Keratinocyte (primary cell): ENCODE measurements at regions not wholly inside any gene's neighbourhood (a gene's known extent, or its start where the extent isn't known, plus 50 kb on each side); places are given as distances from the start of the nearest gene placed in this dataset.

Experiments used
- DNase-seq: peaks from one replicate; pipeline ENCODE4 v3.0.0-alpha.2; 2011; ENCODE audit warnings: low read depth, missing footprints, low spot score
- FAIRE-seq: peaks from 2 replicates; lab custom pipeline; 2011; peaks lifted over from hg19 to GRCh38; lab: Jason Lieb, UNC
- H2AFZ ChIP-seq: 2 replicates; pipeline ENCODE4 v1.6.0; 2012; ENCODE audit warnings: low read length, control low read depth, inconsistent platforms; ENCODE audit not compliant: control insufficient read depth
- H3K27ac ChIP-seq: 2 replicates; pipeline ENCODE4 v1.5.1; 2011; ENCODE audit warnings: low read length; ENCODE audit not compliant: control insufficient read depth, insufficient read depth
- H3K27me3 ChIP-seq: 3 replicates; pipeline ENCODE4 v1.6.0; 2011; ENCODE audit warnings: low read length; ENCODE audit not compliant: control insufficient read depth, insufficient read depth; ENCODE audit errors: extremely low read depth
- H3K36me3 ChIP-seq, 2 experiments: 2 replicates in 1 of 2; 3 replicates in 1 of 2; pipeline ENCODE4 v1.5.1; 2011; ENCODE audit warnings: low read length in 2 of 2, mild to moderate bottlenecking in 1 of 2; ENCODE audit not compliant: control insufficient read depth in 2 of 2, insufficient read depth in 2 of 2; ENCODE audit errors: extremely low read depth in 1 of 2
- H3K4me1 ChIP-seq: 3 replicates; pipeline ENCODE4 v1.5.1; 2011; ENCODE audit warnings: low read length; ENCODE audit not compliant: control insufficient read depth, insufficient read depth; ENCODE audit errors: extremely low read depth
- H3K4me2 ChIP-seq: 3 replicates; pipeline ENCODE4 v1.6.0; 2011; ENCODE audit warnings: low read depth, low read length; ENCODE audit not compliant: control insufficient read depth, insufficient read depth; ENCODE audit errors: extremely low read depth
- H3K4me3 ChIP-seq, 3 experiments: fragments of 200-600 bp in 1 of 3; sonication (generic) in 1 of 3; 2 replicates in 2 of 3; 3 replicates in 1 of 3; pipeline ENCODE4 v1.5.1; 2011 to 2016; ENCODE audit warnings: low read length in 3 of 3, mild to moderate bottlenecking in 3 of 3, control low read depth in 2 of 3, inconsistent platforms in 1 of 3, low read depth in 1 of 3, mixed read lengths in 1 of 3, mixed run types in 1 of 3, moderate library complexity in 1 of 3; ENCODE audit not compliant: control insufficient read depth in 2 of 3, insufficient read depth in 2 of 3; ENCODE audit errors: extremely low read depth in 1 of 3
- H3K79me2 ChIP-seq: 2 replicates; pipeline ENCODE4 v1.6.0; 2012; ENCODE audit warnings: low read length; ENCODE audit not compliant: control insufficient read depth, insufficient read depth
- H3K9ac ChIP-seq: 3 replicates; pipeline ENCODE4 v1.6.0; 2011; ENCODE audit warnings: low read length; ENCODE audit not compliant: control insufficient read depth, insufficient read depth; ENCODE audit errors: extremely low read depth
- H3K9me1 ChIP-seq: 3 replicates; pipeline ENCODE4 v1.6.0; 2011; ENCODE audit warnings: low read length; ENCODE audit not compliant: control insufficient read depth, insufficient read depth; ENCODE audit errors: extremely low read depth
- H3K9me3 ChIP-seq: 2 replicates; pipeline ENCODE4 v1.5.1; 2012; ENCODE audit warnings: low read depth, low read length; ENCODE audit not compliant: control insufficient read depth
- H4K20me1 ChIP-seq: 3 replicates; pipeline ENCODE4 v1.6.0; 2011; ENCODE audit warnings: low read length; ENCODE audit not compliant: control insufficient read depth, insufficient read depth; ENCODE audit errors: extremely low read depth
- EZH2 ChIP-seq: IDR thresholded peaks from one replicate; pipeline ENCODE4 v1.6.1; 2012; ENCODE audit warnings: inconsistent platforms, mild to moderate bottlenecking, low read length, moderate library complexity
- dilution Hi-C: fragments of 300-500 bp; cut with MboI; formaldehyde crosslinking; loops from one replicate; pipeline ENCODE4 v1.7.0; 2020; ENCODE audit warnings: low sequenced_read_pairs; ENCODE audit not compliant: extremely low pct_ligation_motif_present
- TF ChIP-seq, protein P1 (sequence below), 3 experiments: IDR thresholded peaks in 1 of 3; conservative IDR thresholded peaks in 1 of 3; optimal IDR thresholded peaks in 1 of 3; 2 replicates in 2 of 3; 3 replicates in 1 of 3; pipeline versions ENCODE3 to v1.5.1; 2011; ENCODE audit warnings: low read length in 3 of 3, mild to moderate bottlenecking in 3 of 3, moderate library complexity in 2 of 3, control low read depth in 1 of 3, inconsistent platforms in 1 of 3; ENCODE audit not compliant: insufficient read depth in 2 of 3; ENCODE audit errors: extremely low read depth in 1 of 3

DNA sequence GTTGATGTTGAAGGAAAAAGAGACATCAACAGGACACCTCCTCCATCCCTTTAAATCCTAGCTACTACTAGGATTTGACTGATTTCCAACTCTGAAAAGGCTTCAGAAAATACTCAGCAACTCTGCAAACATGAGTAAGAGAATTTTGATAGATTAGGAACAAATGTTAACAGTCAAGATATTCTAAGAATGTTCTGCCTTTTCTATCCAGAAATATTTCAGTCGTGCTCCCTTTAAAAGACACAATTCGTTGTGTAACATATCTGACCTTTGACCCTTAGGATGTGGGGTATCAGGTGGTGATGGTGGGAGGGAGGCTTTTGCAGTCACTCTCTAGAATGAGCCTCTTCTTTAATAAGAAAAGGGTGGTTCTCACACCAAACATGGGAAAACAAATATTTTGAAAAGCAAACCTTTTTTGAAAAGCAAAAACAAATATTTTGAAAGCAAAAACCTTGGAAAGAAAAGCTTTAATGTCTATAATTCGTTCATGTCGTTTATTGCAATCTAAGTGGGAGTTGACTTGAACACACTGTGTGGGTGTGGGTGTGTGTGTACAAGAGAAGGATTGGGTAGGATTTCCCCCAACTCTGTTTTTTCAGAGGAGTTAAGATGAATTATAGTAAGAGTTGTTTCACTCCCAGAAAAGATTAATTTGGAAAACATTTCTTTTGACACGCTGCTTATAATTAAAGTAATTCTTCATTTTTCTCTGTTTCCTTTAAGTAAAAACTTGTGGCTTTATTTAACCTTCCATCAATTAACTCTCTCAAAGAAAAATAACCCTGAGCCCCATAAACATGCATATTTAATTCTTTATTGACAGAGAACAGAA is 152.8 kb downstream of the TMEM167A start:
- no peaks in the 10 kb centered on the region for H3K4me1 ChIP-seq
- H2AFZ ChIP-seq, result no peak overlapping the region
- TF ChIP-seq, protein P1, sequence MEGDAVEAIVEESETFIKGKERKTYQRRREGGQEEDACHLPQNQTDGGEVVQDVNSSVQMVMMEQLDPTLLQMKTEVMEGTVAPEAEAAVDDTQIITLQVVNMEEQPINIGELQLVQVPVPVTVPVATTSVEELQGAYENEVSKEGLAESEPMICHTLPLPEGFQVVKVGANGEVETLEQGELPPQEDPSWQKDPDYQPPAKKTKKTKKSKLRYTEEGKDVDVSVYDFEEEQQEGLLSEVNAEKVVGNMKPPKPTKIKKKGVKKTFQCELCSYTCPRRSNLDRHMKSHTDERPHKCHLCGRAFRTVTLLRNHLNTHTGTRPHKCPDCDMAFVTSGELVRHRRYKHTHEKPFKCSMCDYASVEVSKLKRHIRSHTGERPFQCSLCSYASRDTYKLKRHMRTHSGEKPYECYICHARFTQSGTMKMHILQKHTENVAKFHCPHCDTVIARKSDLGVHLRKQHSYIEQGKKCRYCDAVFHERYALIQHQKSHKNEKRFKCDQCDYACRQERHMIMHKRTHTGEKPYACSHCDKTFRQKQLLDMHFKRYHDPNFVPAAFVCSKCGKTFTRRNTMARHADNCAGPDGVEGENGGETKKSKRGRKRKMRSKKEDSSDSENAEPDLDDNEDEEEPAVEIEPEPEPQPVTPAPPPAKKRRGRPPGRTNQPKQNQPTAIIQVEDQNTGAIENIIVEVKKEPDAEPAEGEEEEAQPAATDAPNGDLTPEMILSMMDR (optimal IDR thresholded peaks at IDR 0.05 in 1 of 3, IDR thresholded peaks at IDR 0.05 in 1 of 3, conservative IDR thresholded peaks at IDR 0.05 in 1 of 3; ENCODE audit: extremely low read depth in 1 of 3, insufficient read depth in 2 of 3, low read length in 3 of 3), result no peak
- no peak for TF ChIP-seq EZH2
- no peak for DNase-seq
- H3K27me3 ChIP-seq, result no peaks in the 10 kb centered on the region
- H3K4me2 ChIP-seq, result no peak overlapping the region
- H3K4me3 ChIP-seq, result no peak overlapping the region
- no peaks in the 10 kb centered on the region for H4K20me1 ChIP-seq
- FAIRE-seq, result no peak
- no peak overlapping the region for H3K9ac ChIP-seq
- dilution Hi-C loops, result no loop called here
- H3K36me3 ChIP-seq, result no peaks in the 10 kb centered on the region
- H3K9me1 ChIP-seq, result no peaks in the 10 kb centered on the region
- H3K9me3 ChIP-seq, result no peaks in the 10 kb centered on the region
- H3K27ac ChIP-seq, result no peak overlapping the region
- H3K79me2 ChIP-seq, result no peaks in the 10 kb centered on the region

DNA sequence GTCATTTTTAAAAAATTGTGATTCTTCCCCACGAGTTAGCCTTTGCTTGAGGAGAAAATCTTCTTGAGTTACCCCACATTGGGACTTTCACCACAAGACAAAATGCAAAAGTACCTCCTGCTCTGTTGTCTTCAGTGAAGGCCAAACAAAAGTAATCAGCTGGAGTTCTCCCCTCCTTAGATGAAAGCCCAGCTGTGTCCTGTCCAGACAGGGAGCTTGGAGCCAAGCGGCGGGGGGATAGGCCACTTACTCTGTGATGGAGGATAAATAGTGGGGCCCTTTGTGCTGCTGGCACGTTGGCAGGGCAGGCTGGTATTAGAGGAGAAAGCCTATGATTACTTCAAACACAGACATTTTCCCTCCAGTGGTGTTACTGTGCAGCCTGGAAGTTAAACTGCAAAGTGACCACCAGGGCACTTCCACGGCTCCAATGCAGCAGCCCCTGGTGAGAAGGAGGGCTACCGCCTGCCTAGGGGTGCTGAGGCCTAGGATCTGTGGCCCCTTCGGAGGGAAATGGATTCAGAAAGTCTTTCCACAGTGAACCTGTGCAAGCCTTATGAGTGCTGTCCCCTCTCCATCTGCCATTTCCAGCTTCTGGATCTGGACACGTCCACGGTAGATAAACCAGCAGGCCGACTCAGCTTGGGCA is 155.0 kb downstream of the TMEM167A start:
- Histone ChIP-seq H3K9ac (no peak overlapping the region), H3K4me1 (no peaks in the 10 kb centered on the region), H3K27me3 (no peaks in the 10 kb centered on the region), H2AFZ (no peak overlapping the region), H3K36me3 (no peaks in the 10 kb centered on the region), H4K20me1 (no peaks in the 10 kb centered on the region), H3K9me1 (no peaks in the 10 kb centered on the region), H3K4me2 (no peak overlapping the region), H3K9me3 (no peaks in the 10 kb centered on the region), H3K27ac (no peak overlapping the region), H3K79me2 (no peaks in the 10 kb centered on the region), H3K4me3 (no peak overlapping the region)
- dilution Hi-C loops, result no loop called here
- TF ChIP-seq, protein P1 (optimal IDR thresholded peaks at IDR 0.05 in 1 of 3, IDR thresholded peaks at IDR 0.05 in 1 of 3, conservative IDR thresholded peaks at IDR 0.05 in 1 of 3; ENCODE audit: extremely low read depth in 1 of 3, insufficient read depth in 2 of 3, low read length in 3 of 3), result no peak
- TF ChIP-seq EZH2, result no peak
- DNase-seq, result no peak
- FAIRE-seq, result no peak
